GM18909 (cell line): ENCODE measurements at regions not wholly inside any gene's neighbourhood (a gene's known extent, or its start where the extent isn't known, plus 50 kb on each side); places are given as distances from the start of the nearest gene placed in this dataset.

ENCODE experiments used
- ATAC-seq: cut with Tn5 transposase; IDR thresholded peaks from one replicate; pipeline ENCODE4 v1.9.1; 2021; ENCODE audit warnings: mild to moderate bottlenecking; ENCODE audit not compliant: unreplicated experiment, poor library complexity

- no peak for ATAC-seq
Measured at GRCh38 chr11:15481871-15482270, 367.1 kb downstream of the INSC start.

GRCh38 chr11:15483205-15483604 is 368.5 kb downstream of the INSC start:
- ATAC-seq: no peak

DNA sequence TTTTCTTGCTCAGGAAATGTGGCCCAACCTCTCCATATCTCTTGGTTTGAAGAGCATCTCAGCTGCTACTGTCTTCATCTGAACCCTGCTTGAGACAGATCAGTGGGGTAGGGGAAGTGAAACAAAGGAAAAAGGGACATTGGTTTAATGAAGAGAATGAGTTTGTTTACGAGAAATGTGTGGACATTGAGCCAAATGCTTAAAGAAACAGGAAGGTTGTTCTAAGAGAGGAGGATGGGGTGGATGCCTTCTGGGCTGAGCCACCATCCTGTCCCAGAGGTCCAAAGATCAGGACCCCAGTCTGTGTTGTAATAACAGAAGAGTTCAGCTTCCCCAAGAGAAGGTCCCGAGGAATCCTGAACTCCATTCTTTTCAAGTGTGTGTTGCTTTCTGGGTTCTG is 369.7 kb downstream of the INSC start:
- ATAC-seq: no peak

- no peak for ATAC-seq
Measured at GRCh38 chr11:15485432-15485831, 370.7 kb downstream of the INSC start.

DNA sequence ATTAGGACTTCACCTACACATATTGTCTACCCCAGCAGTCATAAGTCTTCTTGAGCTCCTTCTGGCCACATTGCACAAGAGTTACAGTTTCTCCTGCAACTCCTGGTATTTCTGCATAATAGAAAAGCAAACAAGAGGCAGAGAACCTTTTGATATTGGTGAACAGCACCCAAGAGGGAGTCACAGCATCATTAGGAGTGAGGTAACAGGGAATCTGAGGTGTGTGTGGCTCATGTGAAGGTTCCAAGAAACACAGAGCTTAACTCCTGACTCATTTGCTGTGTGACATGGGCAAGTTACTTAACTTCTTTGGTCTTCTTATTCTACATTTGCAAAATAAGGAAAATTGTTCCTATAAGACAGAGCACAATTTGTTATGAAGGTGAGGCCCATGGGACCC is 374.6 kb downstream of the INSC start:
- ATAC-seq: no peak

GRCh38 chr11:15490535-15490934 is 375.8 kb downstream of the INSC start:
- no peak for ATAC-seq

DNA sequence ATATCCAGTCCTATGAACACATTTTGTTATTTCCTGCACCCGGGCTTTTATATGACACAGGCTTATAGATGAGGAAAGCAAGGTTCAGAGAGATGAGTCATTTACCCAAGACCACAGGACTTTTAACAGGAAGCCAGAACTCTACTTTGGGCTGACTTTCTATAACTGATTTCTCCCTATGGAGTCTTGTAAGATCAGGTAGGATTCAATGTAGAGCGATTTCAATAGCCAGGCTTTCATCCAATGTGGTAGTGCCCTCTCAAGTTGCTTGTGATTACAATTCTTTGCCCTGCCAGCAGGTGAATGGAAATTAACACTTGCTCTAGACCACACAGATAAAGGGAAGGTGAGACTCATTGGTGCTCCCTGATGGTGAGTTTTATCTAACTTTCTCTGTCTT is 378.3 kb downstream of the INSC start:
- ATAC-seq: no peak

DNA sequence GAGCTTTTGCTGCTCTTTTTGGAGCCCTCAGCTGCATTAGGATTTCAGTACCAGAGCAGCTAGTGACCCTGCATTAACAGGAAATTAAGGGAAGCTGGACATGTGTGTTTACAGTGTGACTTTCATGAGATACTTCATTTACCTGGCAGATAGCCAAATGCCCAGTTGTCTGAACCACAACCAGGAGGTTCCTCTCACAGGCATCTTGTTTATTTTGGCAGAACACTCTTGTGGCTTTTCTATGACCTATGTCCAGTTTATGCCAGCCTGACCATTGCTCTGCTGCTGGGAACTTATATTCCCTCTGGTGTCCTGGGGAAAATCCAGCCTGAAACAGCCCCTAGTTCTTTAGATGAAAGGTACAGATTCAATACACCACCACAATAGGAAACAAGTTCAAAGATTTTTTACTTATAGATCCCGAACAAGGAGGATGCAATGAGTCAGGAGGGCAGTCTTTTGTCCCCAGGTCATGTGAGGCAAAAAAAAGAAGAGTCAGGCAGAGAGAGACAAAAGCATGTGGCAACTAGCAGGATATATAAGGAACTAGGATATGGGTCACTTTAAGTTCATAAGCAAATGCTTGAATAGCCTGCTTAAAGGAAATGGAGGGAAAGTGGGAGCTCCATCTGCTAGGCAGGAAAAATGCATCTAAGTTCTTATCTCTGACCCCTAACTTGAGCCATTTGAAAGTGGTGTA is 379.3 kb downstream of the INSC start:
- ATAC-seq: no peak

- no peak for ATAC-seq
Measured at GRCh38 chr11:15494740-15495139, 380.0 kb downstream of the INSC start.

DNA sequence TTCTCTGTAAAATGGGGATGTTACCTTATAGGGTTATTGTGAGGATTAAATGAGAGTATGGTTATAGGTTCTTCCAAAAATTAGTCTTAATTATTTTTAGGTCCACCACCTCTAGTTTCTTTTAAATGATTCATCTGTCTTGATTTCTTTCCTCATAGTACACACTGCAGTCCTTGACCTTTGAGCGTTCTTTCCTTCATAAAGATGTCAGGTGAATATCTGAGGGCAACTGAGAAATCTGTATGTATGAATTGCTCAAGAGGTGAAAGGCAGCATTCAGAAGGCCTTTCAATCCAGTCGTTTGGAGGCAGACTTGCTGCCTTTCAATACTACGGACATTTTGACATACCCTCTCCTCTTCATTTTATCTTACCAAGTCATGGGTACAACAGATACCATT is 380.7 kb downstream of the INSC start:
- ATAC-seq: no peak

DNA sequence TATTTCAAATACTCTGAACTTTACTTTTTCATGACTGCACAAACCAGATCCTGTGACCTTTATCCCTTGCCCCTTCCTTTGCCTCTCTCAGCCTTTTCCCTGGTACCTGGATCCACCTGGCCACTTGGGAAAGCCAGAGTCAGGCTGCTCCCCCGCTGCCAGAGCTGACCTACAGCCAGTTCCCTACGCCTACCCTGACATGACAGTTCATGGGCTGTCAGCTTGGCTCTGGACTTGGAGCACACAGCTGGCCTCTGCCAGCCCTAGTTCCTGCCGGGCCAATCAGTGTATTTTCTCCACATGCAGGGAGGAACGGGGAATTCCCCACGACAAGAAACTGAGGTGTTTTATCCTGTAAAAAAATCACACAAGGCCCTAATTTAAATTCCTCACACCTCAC is 382.6 kb downstream of the INSC start:
- ATAC-seq: no peak

- ATAC-seq: no peak
Measured at GRCh38 chr11:15499674-15500073, 385.0 kb downstream of the INSC start.

DNA sequence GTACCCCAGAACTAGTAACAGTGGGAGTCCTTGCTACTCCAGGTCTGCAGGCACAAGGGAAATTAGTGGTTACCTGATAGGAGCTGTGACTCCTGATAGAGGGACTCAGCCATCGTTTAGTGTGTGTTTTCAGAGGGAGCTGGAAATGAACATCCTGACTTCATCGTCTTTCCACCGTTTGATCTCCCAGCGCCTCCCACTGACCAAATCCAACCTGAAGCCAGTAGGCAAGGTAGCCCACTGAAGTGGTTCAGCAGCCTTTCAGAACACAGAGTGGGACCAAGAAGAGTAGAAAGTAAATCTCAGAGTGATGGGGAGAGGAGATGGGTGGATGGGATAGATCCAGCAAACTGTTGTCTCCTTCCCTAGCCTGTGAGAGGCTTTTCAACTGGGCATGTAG is 385.9 kb downstream of the INSC start:
- no peak for ATAC-seq

DNA sequence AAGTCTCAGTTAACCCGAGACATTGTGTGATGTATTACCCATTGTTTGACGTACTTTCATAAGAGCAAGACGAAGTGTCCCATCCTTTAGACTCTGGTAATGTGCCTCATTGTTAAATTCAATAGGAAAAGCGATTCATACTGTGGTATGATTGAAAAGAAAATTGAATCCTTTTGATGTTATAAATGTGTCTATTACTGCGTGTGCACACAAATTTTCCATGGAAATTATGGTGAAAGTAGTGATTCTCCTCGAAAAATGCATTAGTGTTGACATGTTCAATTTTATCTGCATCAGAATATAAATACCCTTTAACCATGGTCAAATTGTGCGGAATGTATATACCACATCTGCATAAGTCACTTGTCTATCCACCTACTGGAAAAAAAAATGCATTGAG is 386.8 kb downstream of the INSC start:
- no peak for ATAC-seq

DNA sequence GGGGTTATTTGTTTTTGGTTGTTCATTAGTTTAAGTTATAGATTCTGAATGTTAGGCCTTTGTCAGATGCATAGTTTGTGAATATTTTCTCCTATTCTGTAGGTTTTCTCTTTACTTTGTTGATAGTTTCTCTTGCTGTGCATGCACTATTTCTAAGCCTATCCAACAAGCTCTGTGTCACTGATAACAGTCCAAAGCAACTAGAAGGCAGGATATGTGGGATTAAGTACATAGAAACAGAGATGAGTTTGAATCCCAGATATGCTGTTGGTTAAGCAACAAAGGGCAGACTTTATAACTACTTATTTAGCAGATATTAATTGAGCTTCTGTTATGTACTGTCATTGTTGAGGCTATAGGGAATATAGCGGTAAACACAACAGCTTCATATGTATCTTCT is 390.4 kb downstream of the INSC start:
- ATAC-seq: no peak

DNA sequence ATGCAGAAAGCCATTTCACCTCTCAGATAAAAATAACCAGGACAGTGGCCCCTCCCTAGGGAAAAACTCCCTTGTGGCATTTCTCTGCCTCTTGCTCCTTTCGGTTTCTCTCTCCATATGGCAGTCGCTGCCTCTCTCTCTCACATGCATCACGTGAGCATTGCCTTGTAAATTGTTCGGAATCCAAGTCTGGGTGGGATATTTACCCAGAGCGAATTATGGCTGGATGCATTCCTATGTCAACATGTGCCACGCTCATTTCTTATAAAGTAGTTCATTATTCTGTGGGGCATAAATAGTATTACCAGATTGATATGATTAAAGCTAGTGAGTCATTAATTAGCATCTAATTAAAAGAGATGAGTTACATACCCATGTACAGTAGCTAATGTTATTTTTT is 392.9 kb downstream of the INSC start:
- ATAC-seq: no peak

DNA sequence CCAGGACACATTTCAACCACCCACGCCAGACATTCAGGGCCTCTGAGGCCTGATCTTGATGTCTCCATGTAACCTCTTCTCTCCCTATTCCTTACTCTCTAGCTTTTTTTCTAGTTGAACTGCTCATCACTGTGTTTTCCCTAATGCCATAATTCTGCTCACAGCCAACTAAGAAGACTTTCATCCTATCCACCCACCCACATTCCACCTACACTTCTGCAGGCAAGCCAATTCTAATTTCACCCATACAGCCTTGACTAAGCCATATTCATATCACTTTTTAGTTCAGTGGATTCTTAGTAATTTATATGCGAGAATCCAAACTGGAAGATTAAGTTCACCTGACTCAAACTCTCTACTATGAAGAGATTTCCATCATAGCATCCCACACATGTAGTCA is 394.4 kb downstream of the INSC start:
- no peak for ATAC-seq

GRCh38 chr11:15519124-15519791 is 404.5 kb downstream of the INSC start:
- peak; percentile 51 for ATAC-seq

GRCh38 chr11:15519911-15520310 is 405.2 kb downstream of the INSC start:
- ATAC-seq: no peak

- no peak for ATAC-seq
Measured at GRCh38 chr11:15523543-15523942, 408.8 kb downstream of the INSC start.

DNA sequence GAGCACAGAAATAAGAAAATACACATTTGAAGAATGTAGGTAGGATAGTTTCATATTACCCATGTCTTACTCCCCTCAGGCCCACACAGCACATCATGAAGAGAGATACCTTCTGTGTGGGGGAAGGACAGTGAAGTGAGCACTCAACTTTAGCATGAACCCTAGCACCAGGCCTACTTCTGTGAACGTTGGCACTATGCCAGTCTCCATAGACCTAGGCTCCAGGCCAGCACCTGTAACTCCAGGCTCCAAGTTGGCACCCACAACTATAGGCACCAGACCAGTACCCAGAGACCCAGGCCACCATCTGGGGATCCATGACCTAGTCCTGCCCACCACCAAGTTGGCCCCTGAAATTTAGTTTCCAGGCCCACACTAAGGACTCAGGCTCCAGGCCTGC is 410.9 kb downstream of the INSC start:
- ATAC-seq: no peak

DNA sequence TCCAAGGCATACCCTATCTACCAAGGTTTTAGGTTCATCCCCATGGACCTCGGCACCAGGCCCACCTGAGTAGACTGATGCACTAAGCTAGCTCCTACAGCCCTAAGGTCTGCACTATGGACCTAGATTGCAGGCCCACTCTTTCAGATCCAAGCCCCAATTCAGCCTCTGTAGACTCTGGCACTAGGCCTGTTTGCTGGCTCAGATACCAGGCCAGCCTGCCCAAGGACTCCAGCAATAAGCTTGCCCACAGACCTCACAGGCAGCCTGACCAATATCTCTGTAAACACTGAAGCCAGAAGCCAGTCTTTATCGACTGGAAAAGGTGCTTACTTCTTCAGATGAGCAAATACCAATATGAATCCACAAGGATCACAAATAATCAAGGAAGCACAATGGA is 411.3 kb downstream of the INSC start:
- no peak for ATAC-seq
